CD4-positive, alpha-beta T cell treated with Interleukin-15 for 4 hours (primary cell): ENCODE measurements at regions not wholly inside any gene's neighbourhood (a gene's known extent, or its start where the extent isn't known, plus 50 kb on each side); places are given as distances from the start of the nearest gene placed in this dataset.
"Not testable (repeated sequence)": the region's sequence is repeated elsewhere in the genome, so short reads cannot be mapped to it uniquely, and the experiment has no call there.

Experiments
- DNase-seq: peaks from one replicate; pipeline ENCODE4 v3.0.0-alpha.2; 2020; ENCODE audit warnings: low spot score

DNA sequence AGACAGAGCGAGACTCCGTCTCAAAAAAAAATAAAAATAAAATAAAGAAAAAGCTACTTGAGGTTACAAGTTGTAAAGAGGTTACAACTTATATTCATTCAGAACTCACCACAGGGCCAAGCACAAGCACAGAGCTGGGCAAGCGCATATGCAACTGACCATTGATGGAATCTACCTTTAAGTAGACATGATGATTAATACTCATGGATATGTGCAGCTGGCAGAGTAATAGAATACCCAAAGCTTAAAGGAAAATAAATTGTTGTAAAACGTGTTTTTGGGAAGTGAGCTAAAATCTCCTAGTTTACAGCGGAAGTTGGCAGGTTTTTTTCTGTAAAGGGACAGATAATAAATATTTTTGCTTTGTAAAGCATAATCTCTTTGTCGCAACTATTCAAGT lies 111.6 kb downstream of the TMEM168 start:
- no peak for DNase-seq

DNA sequence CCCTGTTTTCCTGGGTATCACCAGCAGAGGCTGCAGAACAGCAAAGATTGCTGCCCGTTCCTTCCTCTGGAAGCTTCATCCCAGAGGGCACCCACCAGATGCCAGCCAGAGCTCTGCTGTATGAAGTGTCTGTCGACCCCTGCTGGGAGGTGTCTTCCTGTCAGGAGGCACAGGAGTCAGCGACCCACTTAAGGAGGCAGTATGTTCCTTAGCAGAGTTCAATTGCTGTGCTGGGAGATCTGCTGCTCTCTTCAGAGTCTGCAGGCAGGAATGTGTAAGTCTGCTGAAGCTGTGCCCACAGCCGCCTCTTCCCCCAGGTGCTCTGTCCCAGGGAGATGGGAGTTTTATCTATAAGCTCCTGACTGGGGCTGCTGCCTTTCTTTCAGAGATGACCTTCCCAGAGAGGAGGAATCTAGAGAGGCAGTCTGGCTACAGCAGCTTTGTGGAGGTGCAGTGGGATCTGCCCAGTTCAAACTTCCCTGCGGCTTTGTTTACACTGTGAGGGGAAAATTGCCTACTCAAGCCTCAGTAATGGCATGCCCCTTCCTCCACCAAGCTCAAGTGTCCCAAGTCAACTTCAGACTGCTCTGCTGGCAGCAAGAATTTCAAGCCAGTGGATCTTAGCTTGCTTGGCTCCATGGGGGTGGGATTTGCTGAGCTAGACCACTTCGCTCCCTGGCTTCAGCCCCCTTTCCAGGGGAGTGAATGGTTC lies 100.6 kb downstream of the TMEM168 start:
- DNase-seq, result not testable (repeated sequence)

DNA sequence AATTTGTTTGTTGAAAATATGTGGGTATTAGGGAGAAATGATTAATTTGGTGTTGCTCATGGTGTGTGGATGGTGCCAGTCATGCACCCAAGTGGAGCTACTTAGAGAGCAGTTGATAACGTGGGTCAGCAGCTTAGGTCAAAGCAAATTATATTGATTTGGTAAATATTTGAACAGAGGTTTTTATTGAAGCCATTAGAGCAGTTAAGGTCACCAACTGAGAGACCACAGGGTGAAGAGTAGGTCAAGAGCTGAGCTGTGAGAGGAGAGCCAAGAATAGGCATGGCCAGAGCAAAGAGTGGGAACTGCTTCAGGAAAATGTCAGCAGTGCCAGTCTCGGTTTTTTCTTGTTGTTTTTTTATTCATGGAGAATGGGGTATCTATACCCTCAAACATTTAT lies 97.9 kb downstream of the TMEM168 start:
- DNase-seq, result no peak

DNA sequence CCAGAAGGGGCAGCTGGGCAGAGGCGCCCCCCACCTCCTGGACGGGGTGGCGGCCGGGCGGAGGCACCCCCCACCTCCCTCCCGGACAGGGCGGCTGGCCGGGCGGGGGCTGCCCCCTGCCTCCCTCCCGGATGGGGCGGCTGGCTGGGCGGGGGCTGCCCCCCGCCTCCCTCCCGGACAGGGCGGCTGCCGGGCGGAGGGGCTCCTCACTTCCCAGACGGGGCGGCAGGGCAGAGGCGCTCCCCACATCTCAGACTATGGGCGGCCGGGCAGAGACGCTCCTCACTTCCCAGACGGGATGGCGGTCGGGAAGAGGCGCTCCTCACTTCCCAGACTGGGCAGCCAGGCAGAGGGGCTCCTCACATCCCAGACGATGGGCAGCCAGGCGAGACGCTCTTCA lies 93.0 kb downstream of the TMEM168 start:
- not testable (repeated sequence) for DNase-seq

DNA sequence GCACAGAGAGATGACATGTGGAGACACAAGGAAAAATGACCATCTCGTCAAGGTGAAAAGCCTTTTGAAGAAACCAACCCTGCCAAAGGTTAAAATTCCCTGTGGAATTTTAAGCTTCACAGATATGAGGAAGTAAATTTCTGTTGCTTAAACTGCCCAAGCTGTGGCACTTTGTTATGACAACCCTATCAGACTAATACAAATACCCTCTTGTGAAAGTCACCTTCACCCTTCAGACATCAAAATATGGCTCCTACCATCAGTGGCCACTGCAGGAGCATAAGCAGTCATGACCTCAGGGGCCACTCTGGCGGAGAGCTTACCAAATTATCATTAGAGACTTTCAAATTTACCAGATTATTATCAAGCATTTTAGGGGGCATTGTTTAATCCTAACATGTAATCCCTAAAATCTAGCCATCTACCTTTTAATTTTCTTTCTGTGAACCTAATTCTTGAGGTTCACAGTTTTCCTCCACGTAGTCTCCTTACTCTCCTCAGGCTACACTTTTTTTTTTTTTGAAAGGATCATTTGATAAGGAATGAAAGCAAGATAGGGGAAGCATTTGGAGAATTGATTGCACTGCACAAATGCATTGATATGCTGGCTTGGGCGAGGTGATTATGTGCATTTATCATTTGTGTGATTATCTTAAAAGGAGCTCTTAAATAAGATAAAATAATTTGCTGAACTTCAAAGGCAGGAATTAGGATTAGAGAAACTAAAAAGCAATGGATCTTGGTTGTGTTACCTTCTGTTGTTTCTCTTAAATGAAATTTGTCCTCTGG lies 90.3 kb downstream of the TMEM168 start:
- no peak for DNase-seq

DNA sequence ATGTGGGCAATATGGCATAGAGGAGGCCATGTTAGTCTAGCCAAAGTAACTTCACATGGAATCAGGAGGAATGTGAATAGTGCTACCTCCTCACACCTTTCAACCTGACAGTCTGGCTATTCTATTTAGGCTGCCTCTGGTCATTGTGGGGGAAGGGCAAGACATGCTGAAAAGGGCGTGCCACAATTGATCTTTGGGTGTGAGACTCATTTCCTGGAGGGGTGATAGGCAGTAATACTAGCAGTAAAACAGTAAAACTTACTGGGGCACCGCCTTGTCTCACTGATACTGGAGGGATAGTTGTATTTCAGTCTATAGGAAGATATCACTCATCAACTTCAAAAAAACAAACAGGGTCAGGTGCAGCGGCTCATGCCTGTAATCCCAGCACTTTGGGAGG lies 88.7 kb downstream of the TMEM168 start:
- DNase-seq, result no peak

DNA sequence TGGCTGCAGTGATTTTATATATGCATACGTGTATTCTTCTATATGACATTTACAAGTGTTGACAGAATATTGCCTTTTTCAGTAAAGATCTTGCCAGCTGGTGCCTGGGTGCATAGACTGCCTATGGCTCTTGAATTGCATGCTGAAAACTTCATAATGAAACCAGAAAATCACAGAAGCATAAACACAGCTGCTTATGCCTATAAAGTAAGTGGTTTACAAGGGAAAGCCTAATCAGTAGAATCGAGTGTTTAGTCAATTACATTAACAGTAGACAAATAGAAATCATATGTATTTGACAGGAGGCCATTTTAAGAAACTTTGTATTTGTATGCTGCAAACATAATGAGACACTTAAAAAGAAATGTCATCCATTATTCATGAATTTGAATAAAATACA lies 82.5 kb downstream of the TMEM168 start:
- DNase-seq, result no peak

DNA sequence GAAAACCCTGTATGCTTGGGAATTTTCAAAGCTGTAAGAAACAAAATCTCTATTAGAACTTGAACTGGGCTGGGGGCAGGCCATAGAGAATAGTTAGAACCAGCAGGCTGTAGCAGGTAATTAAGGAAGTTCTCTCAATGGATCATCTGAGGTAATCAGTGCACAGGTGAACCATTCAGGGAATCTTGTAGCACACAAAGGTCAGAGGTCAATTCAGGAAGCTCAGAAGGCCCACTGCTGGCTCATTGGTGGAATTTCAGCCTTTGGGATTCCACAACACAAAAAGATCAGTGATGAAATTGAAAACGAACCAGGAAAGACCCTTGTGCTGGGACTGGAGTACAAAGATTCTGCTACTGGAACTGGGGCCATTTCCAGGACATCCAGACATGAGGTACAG lies 82.0 kb downstream of the TMEM168 start:
- no peak for DNase-seq
